ENCODE measurements at regions not wholly inside any gene's neighbourhood (a gene's known extent, or its start where the extent isn't known, plus 50 kb on each side); places are given as distances from the start of the nearest gene placed in this dataset.

DNA sequence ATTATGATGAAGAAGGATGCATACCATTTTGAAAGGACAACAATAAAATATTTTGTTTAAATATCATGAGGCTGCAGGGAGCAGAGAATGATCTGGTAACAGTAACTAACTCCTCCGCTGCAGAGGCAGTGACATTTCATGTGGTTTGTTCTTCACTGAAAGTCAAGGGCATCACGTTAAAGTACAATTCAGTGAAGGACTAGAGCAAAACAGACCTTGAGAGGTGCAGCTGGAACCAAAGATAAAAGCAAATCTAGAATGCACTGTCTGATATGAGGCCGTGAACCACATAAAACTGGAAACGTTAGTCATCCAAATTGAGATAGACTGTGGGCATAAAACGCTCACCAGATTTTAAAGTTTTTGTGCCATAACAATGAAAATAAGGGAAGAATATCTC lies 522.9 kb upstream of the TNP1 start:
- Histone ChIP-seq H3K9ac (ENCODE audit: low read depth, low read length) (no peak overlapping the region), H3K27ac (ENCODE audit: low read length) (no peak overlapping the region), H3K27me3 (ENCODE audit: insufficient read depth, low read length, poor library complexity) (peaks cover 19% of the 10 kb centered on the region), H2AFZ (ENCODE audit: low read depth, low read length) (no peak overlapping the region), H3K4me2 (ENCODE audit: insufficient read depth, low read length) (no peak overlapping the region), H3K36me3 (ENCODE audit: insufficient read depth, low read length) (no peaks in the 10 kb centered on the region), H3K4me3 (ENCODE audit: low read depth in 1 of 2, low read length in 2 of 2) (no peak overlapping the region), H3K79me2 (ENCODE audit: insufficient read depth, low read length) (no peaks in the 10 kb centered on the region), H4K20me1 (ENCODE audit: insufficient read depth, low read length) (no peaks in the 10 kb centered on the region; the same call in 1 of the 2 replicates), H3K9me3 (ENCODE audit: insufficient read depth, low read length, severe bottlenecking) (no peaks in the 10 kb centered on the region), H3K4me1 (ENCODE audit: insufficient read depth, low read length) (no peaks in the 10 kb centered on the region)
- TF ChIP-seq EZH2 (IDR thresholded peaks at IDR 0.05; ENCODE audit: borderline replicate concordance, low read depth, low read length, severe bottlenecking) = no peak
- ATAC-seq (ENCODE audit: insufficient read depth, low read depth) = no peak
- no peak for DNase-seq

DNA sequence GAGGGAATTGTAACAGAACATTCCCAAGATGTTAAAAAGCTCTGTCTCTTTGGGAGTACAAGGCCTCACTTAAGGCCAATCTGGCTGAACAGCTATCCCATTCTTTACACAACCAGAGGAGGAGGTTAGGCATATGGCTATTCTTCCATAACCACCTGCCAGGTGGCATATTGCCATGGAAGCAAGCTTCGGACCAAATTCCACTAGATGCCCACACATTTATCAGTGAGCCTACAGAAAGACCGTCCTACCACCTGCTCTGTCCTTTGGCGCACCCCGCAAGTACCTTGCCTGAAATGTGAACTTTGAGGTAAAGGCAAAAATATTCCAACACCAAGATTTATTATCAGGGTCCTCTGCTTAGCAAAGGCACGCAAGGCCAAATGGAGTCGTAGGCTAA lies 519.9 kb upstream of the TNP1 start:
- Histone ChIP-seq H3K9me3 (ENCODE audit: insufficient read depth, low read length, severe bottlenecking) (no peaks in the 10 kb centered on the region), H3K79me2 (ENCODE audit: insufficient read depth, low read length) (no peaks in the 10 kb centered on the region), H3K27me3 (ENCODE audit: insufficient read depth, low read length, poor library complexity) (peaks cover 9% of the 10 kb centered on the region), H3K4me3 (ENCODE audit: low read depth in 1 of 2, low read length in 2 of 2) (no peak overlapping the region), H3K4me2 (ENCODE audit: insufficient read depth, low read length) (no peak overlapping the region), H3K27ac (ENCODE audit: low read length) (no peak overlapping the region), H4K20me1 (ENCODE audit: insufficient read depth, low read length) (no peaks in the 10 kb centered on the region; the same call in 1 of the 2 replicates), H3K9ac (ENCODE audit: low read depth, low read length) (no peak overlapping the region), H3K36me3 (ENCODE audit: insufficient read depth, low read length) (no peaks in the 10 kb centered on the region), H3K4me1 (ENCODE audit: insufficient read depth, low read length) (no peaks in the 10 kb centered on the region), H2AFZ (ENCODE audit: low read depth, low read length) (no peak overlapping the region)
- TF ChIP-seq EZH2 (IDR thresholded peaks at IDR 0.05; ENCODE audit: borderline replicate concordance, low read depth, low read length, severe bottlenecking) = no peak
- TF ChIP-seq, protein P1, sequence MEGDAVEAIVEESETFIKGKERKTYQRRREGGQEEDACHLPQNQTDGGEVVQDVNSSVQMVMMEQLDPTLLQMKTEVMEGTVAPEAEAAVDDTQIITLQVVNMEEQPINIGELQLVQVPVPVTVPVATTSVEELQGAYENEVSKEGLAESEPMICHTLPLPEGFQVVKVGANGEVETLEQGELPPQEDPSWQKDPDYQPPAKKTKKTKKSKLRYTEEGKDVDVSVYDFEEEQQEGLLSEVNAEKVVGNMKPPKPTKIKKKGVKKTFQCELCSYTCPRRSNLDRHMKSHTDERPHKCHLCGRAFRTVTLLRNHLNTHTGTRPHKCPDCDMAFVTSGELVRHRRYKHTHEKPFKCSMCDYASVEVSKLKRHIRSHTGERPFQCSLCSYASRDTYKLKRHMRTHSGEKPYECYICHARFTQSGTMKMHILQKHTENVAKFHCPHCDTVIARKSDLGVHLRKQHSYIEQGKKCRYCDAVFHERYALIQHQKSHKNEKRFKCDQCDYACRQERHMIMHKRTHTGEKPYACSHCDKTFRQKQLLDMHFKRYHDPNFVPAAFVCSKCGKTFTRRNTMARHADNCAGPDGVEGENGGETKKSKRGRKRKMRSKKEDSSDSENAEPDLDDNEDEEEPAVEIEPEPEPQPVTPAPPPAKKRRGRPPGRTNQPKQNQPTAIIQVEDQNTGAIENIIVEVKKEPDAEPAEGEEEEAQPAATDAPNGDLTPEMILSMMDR (IDR thresholded peaks at IDR 0.05; ENCODE audit: borderline replicate concordance, extremely low read depth, low read length, poor library complexity, severe bottlenecking) = no peak
- DNase-seq (no peak), ATAC-seq (ENCODE audit: insufficient read depth, low read depth) (no peak)

DNA sequence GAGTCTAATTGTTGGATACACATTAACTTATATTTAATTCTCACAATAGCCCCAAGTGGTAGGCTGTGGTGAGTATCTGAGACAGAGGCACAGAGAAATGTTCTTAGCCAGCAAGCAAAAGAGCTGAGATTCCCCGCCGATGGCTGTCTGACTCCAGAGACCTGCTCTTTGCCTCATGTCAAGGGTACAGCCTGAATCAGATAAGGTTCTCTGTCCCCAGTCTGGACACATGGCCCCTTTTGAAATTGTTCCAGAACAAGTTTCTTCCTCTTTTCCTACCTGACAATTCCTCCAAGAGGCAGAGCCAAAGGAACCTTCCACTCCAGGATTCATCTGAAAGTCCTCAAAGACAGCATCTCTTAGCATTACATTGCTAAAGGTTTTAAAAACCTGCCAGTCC lies 512.9 kb upstream of the TNP1 start:
- Histone ChIP-seq H3K4me1 (ENCODE audit: insufficient read depth, low read length) (no peaks in the 10 kb centered on the region), H3K79me2 (ENCODE audit: insufficient read depth, low read length) (no peaks in the 10 kb centered on the region), H3K4me2 (ENCODE audit: insufficient read depth, low read length) (no peak overlapping the region), H4K20me1 (ENCODE audit: insufficient read depth, low read length) (no peaks in the 10 kb centered on the region), H3K9ac (ENCODE audit: low read depth, low read length) (no peak overlapping the region), H2AFZ (ENCODE audit: low read depth, low read length) (no peak overlapping the region), H3K27me3 (ENCODE audit: insufficient read depth, low read length, poor library complexity) (peaks cover 3% of the 10 kb centered on the region), H3K36me3 (ENCODE audit: insufficient read depth, low read length) (no peaks in the 10 kb centered on the region), H3K4me3 (ENCODE audit: low read depth in 1 of 2, low read length in 2 of 2) (no peak overlapping the region), H3K27ac (ENCODE audit: low read length) (no peak overlapping the region), H3K9me3 (ENCODE audit: insufficient read depth, low read length, severe bottlenecking) (no peaks in the 10 kb centered on the region)
- DNase-seq = no peak
- no peak for ATAC-seq (ENCODE audit: insufficient read depth, low read depth)
- TF ChIP-seq, protein P1 (IDR thresholded peaks at IDR 0.05; ENCODE audit: borderline replicate concordance, extremely low read depth, low read length, poor library complexity, severe bottlenecking) = no peak
- no peak for TF ChIP-seq EZH2 (IDR thresholded peaks at IDR 0.05; ENCODE audit: borderline replicate concordance, low read depth, low read length, severe bottlenecking)

DNA sequence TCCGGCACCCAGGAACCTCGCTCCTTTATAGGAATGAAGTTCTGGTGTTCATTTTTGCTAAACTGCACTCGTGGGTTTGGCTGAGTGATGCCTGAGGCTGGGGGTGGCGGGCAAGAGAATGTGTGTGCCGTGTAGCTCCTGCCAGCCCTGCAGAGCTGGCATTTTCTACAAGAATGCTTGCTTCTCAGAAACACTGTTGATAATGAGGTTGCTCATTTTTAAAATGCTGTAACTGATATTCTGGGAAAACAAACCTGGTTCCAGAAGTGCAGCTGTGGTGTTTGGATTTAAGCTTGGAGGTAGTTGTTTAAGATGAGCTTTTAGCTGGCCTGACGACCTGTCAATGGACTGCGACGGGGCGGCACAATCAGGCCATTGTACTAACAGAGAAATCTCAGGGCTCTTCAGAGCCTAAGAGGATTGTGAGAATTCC lies 511.9 kb upstream of the TNP1 start:
- no peaks in the 10 kb centered on the region for H4K20me1 ChIP-seq (ENCODE audit: insufficient read depth, low read length)
- no peak overlapping the region for H3K4me3 ChIP-seq (ENCODE audit: low read depth in 1 of 2, low read length in 2 of 2)
- no peaks in the 10 kb centered on the region for H3K4me1 ChIP-seq (ENCODE audit: insufficient read depth, low read length)
- H3K9me3 ChIP-seq (ENCODE audit: insufficient read depth, low read length, severe bottlenecking) = no peaks in the 10 kb centered on the region
- DNase-seq = no peak
- H2AFZ ChIP-seq (ENCODE audit: low read depth, low read length) = no peak overlapping the region
- peaks cover 3% of the 10 kb centered on the region for H3K27me3 ChIP-seq (ENCODE audit: insufficient read depth, low read length, poor library complexity)
- no peaks in the 10 kb centered on the region for H3K36me3 ChIP-seq (ENCODE audit: insufficient read depth, low read length)
- TF ChIP-seq EZH2 (IDR thresholded peaks at IDR 0.05; ENCODE audit: borderline replicate concordance, low read depth, low read length, severe bottlenecking) = no peak
- TF ChIP-seq, protein P1 (IDR thresholded peaks at IDR 0.05; ENCODE audit: borderline replicate concordance, extremely low read depth, low read length, poor library complexity, severe bottlenecking) = no peak
- no peak overlapping the region for H3K27ac ChIP-seq (ENCODE audit: low read length)
- no peaks in the 10 kb centered on the region for H3K79me2 ChIP-seq (ENCODE audit: insufficient read depth, low read length)
- no peak for ATAC-seq (ENCODE audit: insufficient read depth, low read depth)
- no peak overlapping the region for H3K4me2 ChIP-seq (ENCODE audit: insufficient read depth, low read length)
- H3K9ac ChIP-seq (ENCODE audit: low read depth, low read length) = no peak overlapping the region
